Fibroblast of pulmonary artery (primary cell): ENCODE measurements at regions not wholly inside any gene's neighbourhood (a gene's known extent, or its start where the extent isn't known, plus 50 kb on each side); places are given as distances from the start of the nearest gene placed in this dataset.

Experiments used
- DNase-seq: peaks from one replicate; pipeline ENCODE4 v3.0.0-alpha.2; 2010; ENCODE audit warnings: low read depth
- H3K4me3 ChIP-seq: replicated peaks from 2 replicates; pipeline ENCODE4 v1.5.1; 2011; ENCODE audit warnings: low read depth, mild to moderate bottlenecking, control low read depth, low read length, moderate library complexity
- CTCF ChIP-seq: IDR thresholded peaks from 2 replicates; pipeline ENCODE4 v1.5.1; 2011; ENCODE audit warnings: mild to moderate bottlenecking, control low read depth, low read length, inconsistent platforms; ENCODE audit errors: missing control alignments

GRCh38 chr16:14002416-14002990 is 68.6 kb upstream of the MRTFB start:
- no peak overlapping the region for H3K4me3 ChIP-seq
- no peak for DNase-seq
- TF ChIP-seq CTCF = no peak

DNA sequence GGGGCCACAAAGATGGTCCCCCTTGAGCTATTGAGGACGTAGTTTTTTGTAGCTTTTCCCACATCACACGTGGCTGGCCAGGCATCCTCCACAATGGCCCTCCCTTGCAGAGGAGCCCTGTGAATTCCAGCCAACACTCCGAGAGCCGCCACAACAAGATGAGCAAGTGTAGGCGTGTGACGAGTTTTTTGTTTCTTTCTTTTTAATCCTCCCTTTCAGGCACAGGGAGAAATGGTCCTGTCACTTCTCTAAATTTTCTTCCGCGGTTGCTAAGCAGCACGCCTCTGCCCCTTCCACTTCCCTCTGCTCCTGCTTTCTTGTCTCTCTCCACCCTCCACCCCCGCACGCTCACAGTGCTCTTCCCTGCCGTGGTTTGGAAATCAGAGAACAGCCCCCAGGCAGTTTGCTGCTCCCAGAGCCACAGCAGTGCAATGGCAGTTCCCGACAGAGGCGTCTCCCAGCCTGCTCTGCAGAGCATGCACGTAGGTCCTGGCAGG is 68.0 kb upstream of the MRTFB start:
- H3K4me3 ChIP-seq = peak overlapping the region; percentile 45
- TF ChIP-seq CTCF = peak; percentile 17
- peak; percentile 65 for DNase-seq

GRCh38 chr16:14004031-14004728 is 66.9 kb upstream of the MRTFB start:
- DNase-seq = no peak
- no peak for TF ChIP-seq CTCF
- H3K4me3 ChIP-seq = no peak overlapping the region

- no peak overlapping the region for H3K4me3 ChIP-seq
- DNase-seq = no peak
- TF ChIP-seq CTCF = no peak
Observed at GRCh38 chr16:14004729-14005315, 66.3 kb upstream of the MRTFB start.

GRCh38 chr16:14005335-14005734 is 65.8 kb upstream of the MRTFB start:
- TF ChIP-seq CTCF = no peak
- DNase-seq = no peak
- no peak overlapping the region for H3K4me3 ChIP-seq

- peak; percentile 66 for DNase-seq
- H3K4me3 ChIP-seq = no peak overlapping the region
- no peak for TF ChIP-seq CTCF
Observed at GRCh38 chr16:14007450-14007849, 63.7 kb upstream of the MRTFB start.

DNA sequence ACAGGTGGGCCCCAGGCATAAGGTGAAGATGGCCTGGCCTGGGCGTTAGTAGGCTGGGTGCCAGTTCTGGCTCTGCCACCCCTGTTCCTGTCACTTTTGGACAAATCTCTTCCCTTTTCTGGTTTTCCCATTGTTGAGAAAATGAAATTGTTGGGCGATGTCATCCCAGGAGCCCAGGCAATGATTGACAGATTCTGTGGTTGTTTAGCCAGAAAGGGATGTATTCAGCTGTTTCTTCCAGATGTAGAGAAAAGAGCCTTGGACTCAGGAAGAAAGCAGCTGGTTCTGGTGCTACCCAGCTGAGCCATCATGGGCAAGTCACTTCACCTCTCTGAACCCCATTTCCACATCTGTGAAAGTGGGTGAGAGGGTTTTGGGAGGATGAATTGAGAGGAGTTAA is 60.1 kb upstream of the MRTFB start:
- no peak for TF ChIP-seq CTCF
- DNase-seq = no peak
- H3K4me3 ChIP-seq = no peak overlapping the region
